ENCODE measurements at regions not wholly inside any gene's neighbourhood (a gene's known extent, or its start where the extent isn't known, plus 50 kb on each side); places are given as distances from the start of the nearest gene placed in this dataset.

DNA sequence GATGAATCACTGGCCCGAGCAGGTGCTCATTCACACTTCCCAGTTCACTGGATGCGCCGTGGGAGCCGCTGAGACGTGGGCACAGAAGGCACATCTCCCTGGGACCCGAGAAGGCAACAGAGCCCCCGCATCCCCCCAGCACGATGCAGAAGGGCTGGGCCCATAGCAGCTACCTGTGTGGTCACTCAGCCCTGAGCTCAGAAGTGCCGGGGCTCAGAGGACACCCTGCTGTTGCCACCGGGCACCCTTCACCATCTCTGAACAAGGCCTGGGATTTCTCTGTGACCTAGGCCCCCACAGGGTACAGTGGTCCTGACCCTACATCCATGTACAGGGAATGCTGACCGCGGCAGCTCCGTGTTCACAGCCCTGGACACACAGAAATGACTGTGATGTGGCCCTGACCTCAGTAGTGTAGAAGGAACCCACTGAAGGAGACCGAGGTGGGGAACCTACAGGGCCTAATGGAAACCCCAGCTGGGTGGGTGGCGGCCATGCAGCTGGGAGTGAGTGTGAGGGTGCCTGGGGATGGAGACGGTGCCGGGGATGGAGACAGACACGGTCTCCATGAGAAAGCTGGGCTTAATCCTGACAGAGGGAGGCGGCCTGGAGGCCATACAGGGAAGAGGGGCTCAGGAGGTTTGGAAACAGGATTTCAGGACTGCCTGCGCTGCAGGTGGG, 111.9 kb upstream of the OTOS start:
- no peaks in the 10 kb centered on the region for H3K4me1 Mint-ChIP-seq (ENCODE audit: low read depth)
- no peak for ATAC-seq
- no peaks in the 10 kb centered on the region for H3K9me3 Mint-ChIP-seq
- DNase-seq: no peak
- H3K4me3 Mint-ChIP-seq: no peak overlapping the region
- CTCF ChIA-PET: interaction anchor here (0.7 kb wide), 1 partner anchor 19 kb away, joined by 3 read pairs; no protein-coding TSS in a partner anchor
- no peaks in the 10 kb centered on the region for H3K27me3 Mint-ChIP-seq
- intact Hi-C loops (cut with micrococcal nuclease): no loop called here
- TF ChIP-seq, protein P1, sequence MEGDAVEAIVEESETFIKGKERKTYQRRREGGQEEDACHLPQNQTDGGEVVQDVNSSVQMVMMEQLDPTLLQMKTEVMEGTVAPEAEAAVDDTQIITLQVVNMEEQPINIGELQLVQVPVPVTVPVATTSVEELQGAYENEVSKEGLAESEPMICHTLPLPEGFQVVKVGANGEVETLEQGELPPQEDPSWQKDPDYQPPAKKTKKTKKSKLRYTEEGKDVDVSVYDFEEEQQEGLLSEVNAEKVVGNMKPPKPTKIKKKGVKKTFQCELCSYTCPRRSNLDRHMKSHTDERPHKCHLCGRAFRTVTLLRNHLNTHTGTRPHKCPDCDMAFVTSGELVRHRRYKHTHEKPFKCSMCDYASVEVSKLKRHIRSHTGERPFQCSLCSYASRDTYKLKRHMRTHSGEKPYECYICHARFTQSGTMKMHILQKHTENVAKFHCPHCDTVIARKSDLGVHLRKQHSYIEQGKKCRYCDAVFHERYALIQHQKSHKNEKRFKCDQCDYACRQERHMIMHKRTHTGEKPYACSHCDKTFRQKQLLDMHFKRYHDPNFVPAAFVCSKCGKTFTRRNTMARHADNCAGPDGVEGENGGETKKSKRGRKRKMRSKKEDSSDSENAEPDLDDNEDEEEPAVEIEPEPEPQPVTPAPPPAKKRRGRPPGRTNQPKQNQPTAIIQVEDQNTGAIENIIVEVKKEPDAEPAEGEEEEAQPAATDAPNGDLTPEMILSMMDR (IDR thresholded peaks at IDR 0.05): no peak
- POLR2A ChIA-PET: no interaction called here
- H3K36me3 Mint-ChIP-seq (ENCODE audit: low read depth): no peaks in the 10 kb centered on the region
- H3K27ac Mint-ChIP-seq: no peak overlapping the region

DNA sequence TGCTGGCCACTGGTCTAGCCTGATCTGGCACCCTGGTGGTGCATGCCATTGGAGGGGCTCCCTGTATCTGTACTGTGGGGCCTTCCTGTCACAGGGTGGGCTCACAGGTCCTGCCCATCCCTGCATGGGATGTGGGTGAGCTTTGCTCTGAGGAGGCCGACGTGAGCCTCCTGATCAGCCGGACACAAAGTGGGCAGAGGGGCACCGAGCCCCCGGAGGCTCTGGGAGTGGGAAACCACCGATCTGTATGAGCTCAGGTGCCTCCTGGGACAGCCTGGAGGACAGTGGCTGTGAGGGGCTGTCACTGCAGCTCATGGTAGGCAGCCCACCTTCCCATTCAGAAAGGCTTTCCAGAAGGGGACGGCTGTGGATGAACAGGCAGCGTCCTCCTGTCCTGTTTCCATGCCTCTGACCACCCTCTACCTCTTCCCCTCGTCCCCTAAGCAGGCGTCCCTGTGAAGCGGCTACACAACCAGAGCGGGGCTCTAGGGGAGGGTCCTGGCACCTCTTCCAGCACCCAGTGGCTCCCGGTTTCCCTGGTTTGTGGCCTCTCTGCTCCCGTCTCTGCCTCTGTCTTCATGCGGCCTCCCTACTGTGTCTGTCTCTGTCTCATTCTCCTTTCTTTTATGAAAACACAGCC, 112.5 kb upstream of the OTOS start:
- H3K36me3 Mint-ChIP-seq (ENCODE audit: low read depth): no peaks in the 10 kb centered on the region
- ATAC-seq: no peak
- no peaks in the 10 kb centered on the region for H3K9me3 Mint-ChIP-seq
- H3K27ac Mint-ChIP-seq: no peak overlapping the region
- H3K4me3 Mint-ChIP-seq: no peak overlapping the region
- intact Hi-C loops (cut with micrococcal nuclease): no loop called here
- TF ChIP-seq, protein P1 (IDR thresholded peaks at IDR 0.05): no peak
- CTCF ChIA-PET: interaction anchor here (0.7 kb wide), 1 partner anchor 20 kb away, joined by 3 read pairs; no protein-coding TSS in a partner anchor
- H3K27me3 Mint-ChIP-seq: no peaks in the 10 kb centered on the region
- no peak for DNase-seq
- POLR2A ChIA-PET: no interaction called here
- H3K4me1 Mint-ChIP-seq (ENCODE audit: low read depth): no peaks in the 10 kb centered on the region

DNA sequence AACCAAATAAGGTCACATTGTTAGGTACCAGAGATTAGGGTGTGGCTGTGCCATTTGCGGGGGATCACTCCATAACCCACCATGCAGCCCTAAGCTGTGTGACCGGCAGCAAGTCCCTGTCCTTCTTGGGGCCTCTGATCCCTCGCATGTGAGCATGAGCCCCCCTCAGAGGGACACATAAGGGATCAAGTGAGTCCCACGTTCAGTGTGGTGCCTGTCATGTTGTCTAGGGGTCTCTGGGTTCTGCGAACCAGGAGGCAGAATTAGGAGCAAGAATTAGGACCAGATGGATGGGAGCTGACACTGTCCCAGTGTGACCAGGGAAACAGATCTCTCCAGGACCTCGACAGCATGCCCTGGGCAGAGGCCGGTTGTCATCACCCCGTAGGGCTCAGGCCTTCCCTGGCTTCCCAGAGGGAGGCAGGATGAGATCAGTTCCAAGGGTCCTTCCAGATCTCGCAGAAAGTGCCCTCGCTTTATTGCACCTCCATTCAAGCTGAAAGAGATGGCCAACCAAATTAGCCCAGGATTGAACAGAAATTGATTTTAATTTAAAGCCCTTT, 113.2 kb upstream of the OTOS start:
- Mint-ChIP-seq H3K27me3 (no peaks in the 10 kb centered on the region), H3K36me3 (ENCODE audit: low read depth) (no peaks in the 10 kb centered on the region), H3K9me3 (no peaks in the 10 kb centered on the region), H3K4me3 (no peak overlapping the region), H3K4me1 (ENCODE audit: low read depth) (no peaks in the 10 kb centered on the region), H3K27ac (no peak overlapping the region)
- TF ChIP-seq, protein P1 (IDR thresholded peaks at IDR 0.05): no peak
- CTCF ChIA-PET: no interaction called here
- intact Hi-C loops (cut with micrococcal nuclease): no loop called here
- POLR2A ChIA-PET: no interaction called here
- ATAC-seq (no peak), DNase-seq (no peak)

DNA sequence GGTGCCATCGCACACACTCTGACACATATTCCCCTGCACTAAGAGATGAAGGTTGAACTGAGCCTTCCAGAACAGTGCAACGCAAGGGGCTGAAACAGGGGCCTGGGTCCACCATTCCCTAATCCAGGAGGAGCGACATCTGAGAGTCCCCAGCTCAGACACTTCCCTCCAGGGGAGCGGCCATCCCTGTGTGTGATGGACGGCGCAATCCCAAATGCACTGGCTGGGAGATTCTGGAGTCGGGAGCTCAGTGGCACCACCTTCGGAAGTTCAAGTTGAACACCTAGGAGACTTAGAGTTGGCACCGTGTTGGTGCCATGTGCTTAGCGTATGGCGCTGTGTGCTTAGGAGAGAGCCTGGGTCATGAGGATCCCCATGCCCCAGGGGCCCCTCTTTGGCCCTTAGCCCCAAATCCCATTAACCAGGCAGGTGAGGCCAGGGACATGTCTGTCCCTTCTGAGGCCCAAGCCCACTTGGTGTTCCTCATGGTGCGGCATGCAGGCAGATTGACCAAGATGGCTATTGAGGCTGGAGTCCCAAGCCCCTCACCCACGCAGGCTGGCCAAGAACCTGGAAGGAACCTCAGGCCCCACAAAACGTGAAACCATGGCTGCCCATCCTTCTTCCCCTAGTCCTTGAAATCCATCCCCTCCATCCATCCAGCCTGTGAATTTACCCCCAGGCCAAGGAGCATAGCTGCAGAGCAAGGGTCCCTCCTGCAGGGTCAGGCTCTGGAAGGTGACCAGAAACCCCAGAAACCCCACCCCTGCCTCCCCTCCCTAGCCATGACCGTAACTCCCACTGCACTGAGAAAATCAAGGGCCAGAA, 114.1 kb upstream of the OTOS start:
- DNase-seq (no peak), ATAC-seq (no peak)
- H3K9me3 Mint-ChIP-seq: no peaks in the 10 kb centered on the region
- no peak overlapping the region for H3K4me3 Mint-ChIP-seq
- CTCF ChIA-PET: no interaction called here
- POLR2A ChIA-PET: no interaction called here
- TF ChIP-seq, protein P1 (IDR thresholded peaks at IDR 0.05): no peak
- H3K27ac Mint-ChIP-seq: no peak overlapping the region
- H3K36me3 Mint-ChIP-seq (ENCODE audit: low read depth): no peaks in the 10 kb centered on the region
- no peaks in the 10 kb centered on the region for H3K27me3 Mint-ChIP-seq
- intact Hi-C loops (cut with micrococcal nuclease): no loop called here
- H3K4me1 Mint-ChIP-seq (ENCODE audit: low read depth): no peaks in the 10 kb centered on the region

DNA sequence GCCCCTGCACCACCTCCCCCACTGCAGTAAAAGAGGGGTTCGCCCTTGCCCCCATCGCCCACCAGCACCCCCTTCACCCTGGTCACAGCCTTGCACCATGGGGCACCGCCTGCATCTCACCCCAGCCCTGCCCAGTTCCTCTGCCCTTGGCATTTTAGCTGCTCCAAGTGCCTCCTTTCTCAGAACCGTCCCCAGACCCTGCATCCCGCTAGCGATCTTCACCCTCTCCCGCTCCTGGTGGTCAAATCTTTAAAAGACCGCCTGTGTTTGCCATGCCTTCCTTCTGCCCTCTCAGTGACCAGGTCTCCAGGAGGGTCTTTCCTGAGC, 114.7 kb upstream of the OTOS start:
- Mint-ChIP-seq H3K36me3 (ENCODE audit: low read depth) (no peaks in the 10 kb centered on the region), H3K9me3 (no peaks in the 10 kb centered on the region), H3K4me1 (ENCODE audit: low read depth) (no peaks in the 10 kb centered on the region), H3K4me3 (no peak overlapping the region), H3K27ac (no peak overlapping the region), H3K27me3 (no peaks in the 10 kb centered on the region)
- ATAC-seq (no peak), DNase-seq (no peak)
- TF ChIP-seq, protein P1 (IDR thresholded peaks at IDR 0.05): no peak
- intact Hi-C loops (cut with micrococcal nuclease): no loop called here
- CTCF ChIA-PET: no interaction called here
- POLR2A ChIA-PET: no interaction called here

Measured in activated CD8-positive, alpha-beta T cell treated with anti-CD3 and anti-CD28 coated beads for 36 hours (primary cell).